ENCODE measurements at regions not wholly inside any gene's neighbourhood (a gene's known extent, or its start where the extent isn't known, plus 50 kb on each side); places are given as distances from the start of the nearest gene placed in this dataset.

DNA sequence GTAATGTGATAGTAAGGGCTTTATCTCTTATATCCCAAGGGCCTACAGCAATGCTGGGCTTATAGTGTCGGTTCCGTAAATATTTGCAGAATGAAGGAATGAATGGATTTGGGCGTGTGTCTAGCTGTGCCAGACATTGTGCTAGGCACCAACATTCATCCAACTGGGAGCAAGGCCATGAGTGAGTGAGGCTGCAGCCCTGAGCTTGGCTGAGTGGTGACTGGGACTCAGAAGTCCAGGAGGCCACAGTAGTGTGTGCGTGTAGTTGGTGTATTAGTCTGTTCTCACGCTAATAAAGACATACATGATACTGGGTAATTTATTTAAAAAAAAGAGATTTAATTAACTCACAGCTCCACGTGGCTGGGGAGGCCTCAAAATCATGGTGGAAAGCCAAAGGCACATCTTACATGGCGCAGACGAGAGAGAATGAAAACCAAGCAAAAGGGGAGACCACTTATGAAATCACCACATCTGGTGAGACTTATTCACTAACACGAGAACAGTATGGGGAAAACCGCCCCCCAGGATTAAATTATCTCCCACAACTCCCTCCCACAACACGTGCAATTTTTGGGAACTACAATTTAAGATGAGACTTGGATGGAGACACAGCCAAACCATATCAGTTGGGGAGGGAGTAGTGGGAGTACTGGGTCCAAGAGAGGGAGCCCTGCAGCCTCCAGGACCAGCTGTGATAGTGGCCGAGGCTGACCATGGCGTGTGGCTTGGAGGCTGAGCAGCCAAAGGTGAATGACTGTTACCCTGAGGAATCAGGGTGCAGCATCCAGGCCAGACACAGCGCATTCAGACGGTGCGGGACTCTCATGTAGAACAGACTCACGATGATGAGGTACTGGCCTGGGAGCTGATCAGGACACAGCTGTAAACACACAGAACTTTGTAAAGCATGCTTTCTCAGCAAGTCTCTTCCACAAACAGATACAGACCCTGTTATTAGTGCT is 104.6 kb downstream of the TEX26 start:
- H3K4me1 Mint-ChIP-seq (ENCODE audit: low read depth, unreplicated experiment), result peaks cover 16% of the 10 kb centered on the region
- H3K4me2 ChIP-seq (ENCODE audit: low read length), result no peak overlapping the region
- H3K27ac ChIP-seq (ENCODE audit: low read depth, low read length), result no peak overlapping the region
- FAIRE-seq, result no peak
- TF ChIP-seq, protein P1, sequence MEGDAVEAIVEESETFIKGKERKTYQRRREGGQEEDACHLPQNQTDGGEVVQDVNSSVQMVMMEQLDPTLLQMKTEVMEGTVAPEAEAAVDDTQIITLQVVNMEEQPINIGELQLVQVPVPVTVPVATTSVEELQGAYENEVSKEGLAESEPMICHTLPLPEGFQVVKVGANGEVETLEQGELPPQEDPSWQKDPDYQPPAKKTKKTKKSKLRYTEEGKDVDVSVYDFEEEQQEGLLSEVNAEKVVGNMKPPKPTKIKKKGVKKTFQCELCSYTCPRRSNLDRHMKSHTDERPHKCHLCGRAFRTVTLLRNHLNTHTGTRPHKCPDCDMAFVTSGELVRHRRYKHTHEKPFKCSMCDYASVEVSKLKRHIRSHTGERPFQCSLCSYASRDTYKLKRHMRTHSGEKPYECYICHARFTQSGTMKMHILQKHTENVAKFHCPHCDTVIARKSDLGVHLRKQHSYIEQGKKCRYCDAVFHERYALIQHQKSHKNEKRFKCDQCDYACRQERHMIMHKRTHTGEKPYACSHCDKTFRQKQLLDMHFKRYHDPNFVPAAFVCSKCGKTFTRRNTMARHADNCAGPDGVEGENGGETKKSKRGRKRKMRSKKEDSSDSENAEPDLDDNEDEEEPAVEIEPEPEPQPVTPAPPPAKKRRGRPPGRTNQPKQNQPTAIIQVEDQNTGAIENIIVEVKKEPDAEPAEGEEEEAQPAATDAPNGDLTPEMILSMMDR (IDR thresholded peaks at IDR 0.05; ENCODE audit: insufficient read depth, low read depth, low read length), result no peak
- TF ChIP-seq EZH2 (IDR thresholded peaks at IDR 0.05; ENCODE audit: insufficient read depth, low read length), result no peak
- no peaks in the 10 kb centered on the region for H3K36me3 Mint-ChIP-seq (ENCODE audit: low read depth, unreplicated experiment)
- H4K20me1 ChIP-seq (ENCODE audit: insufficient read depth, low read length), result no peaks in the 10 kb centered on the region
- H3K27ac Mint-ChIP-seq (ENCODE audit: unreplicated experiment), result no peak overlapping the region
- peaks cover 9% of the 10 kb centered on the region for H3K4me1 ChIP-seq (ENCODE audit: insufficient read depth, low read length)
- H2AFZ ChIP-seq (ENCODE audit: low read depth, low read length), result no peak overlapping the region
- no peak overlapping the region for H3K4me3 ChIP-seq (ENCODE audit: insufficient read depth, low read depth, low read length)
- H3K9ac ChIP-seq (ENCODE audit: low read length), result no peak overlapping the region
- H3K9me3 ChIP-seq (ENCODE audit: insufficient read depth, low read depth, low read length), result no peaks in the 10 kb centered on the region
- no peak for DNase-seq (ENCODE audit: low read depth)
- peaks cover 13% of the 10 kb centered on the region for H3K9me3 Mint-ChIP-seq (ENCODE audit: unreplicated experiment)
- no peaks in the 10 kb centered on the region for H3K36me3 ChIP-seq (ENCODE audit: insufficient read depth, low read length)
- peaks cover 9% of the 10 kb centered on the region for H3K27me3 ChIP-seq (ENCODE audit: insufficient read depth, low read length)
- H3K27me3 Mint-ChIP-seq (ENCODE audit: low read depth, unreplicated experiment), result peaks cover 50% of the 10 kb centered on the region
- H3K4me3 Mint-ChIP-seq (ENCODE audit: unreplicated experiment), result no peak overlapping the region
- no peaks in the 10 kb centered on the region for H3K79me2 ChIP-seq (ENCODE audit: insufficient read depth, low read length)

DNA sequence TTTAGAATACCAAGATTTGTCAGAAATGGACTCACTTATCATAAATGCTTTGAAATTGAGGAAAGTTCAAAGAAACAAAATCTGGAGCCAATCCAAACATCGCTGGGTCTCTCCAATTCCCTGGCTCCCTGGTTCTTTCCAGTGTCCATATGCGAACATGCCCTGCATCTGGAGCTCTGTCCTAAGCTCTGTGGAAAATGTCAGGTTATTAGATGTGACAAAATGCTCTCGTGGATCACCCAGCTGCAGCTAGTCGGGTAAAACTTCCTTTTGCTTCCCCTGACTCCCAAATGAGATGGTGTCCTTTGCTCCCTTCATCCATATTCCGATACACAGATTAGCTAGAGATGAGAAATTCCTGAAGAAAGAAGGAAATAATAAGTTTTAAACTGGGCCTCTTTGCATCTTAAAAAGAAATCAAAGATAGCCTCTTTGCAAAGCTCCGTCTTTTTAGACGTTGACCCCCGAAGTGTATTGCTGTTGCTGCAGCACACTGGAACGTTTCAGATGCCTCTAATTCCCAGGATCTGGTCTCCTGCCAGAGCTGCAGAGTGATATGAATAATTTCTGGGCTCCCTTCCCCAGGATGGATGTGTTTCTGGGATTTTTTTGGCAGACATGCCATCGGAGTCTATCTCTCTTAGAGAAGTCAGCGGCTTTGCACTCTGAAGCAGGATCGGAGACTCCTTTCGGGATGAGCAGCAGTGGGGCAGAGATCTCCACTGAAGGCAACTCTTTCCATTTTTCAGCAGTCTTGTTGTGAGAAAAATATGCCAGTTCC is 102.9 kb downstream of the TEX26 start:
- FAIRE-seq, result no peak
- no peak for TF ChIP-seq EZH2 (IDR thresholded peaks at IDR 0.05; ENCODE audit: insufficient read depth, low read length)
- TF ChIP-seq, protein P1 (IDR thresholded peaks at IDR 0.05; ENCODE audit: insufficient read depth, low read depth, low read length), result no peak
- DNase-seq (ENCODE audit: low read depth), result peak; percentile 56

More for the DNA sequence above, 102.9 kb downstream of the TEX26 start:
- Histone ChIP-seq H3K4me2 (ENCODE audit: low read length) (no peak overlapping the region), H3K4me3 (ENCODE audit: insufficient read depth, low read depth, low read length) (no peak overlapping the region), H3K27ac (ENCODE audit: low read depth, low read length) (no peak overlapping the region), H3K9ac (ENCODE audit: low read length) (no peak overlapping the region), H3K9me3 (ENCODE audit: insufficient read depth, low read depth, low read length) (no peaks in the 10 kb centered on the region), H3K27me3 (ENCODE audit: insufficient read depth, low read length) (peaks cover 11% of the 10 kb centered on the region), H4K20me1 (ENCODE audit: insufficient read depth, low read length) (no peaks in the 10 kb centered on the region), H2AFZ (ENCODE audit: low read depth, low read length) (no peak overlapping the region), H3K4me1 (ENCODE audit: insufficient read depth, low read length) (peaks cover 9% of the 10 kb centered on the region), H3K79me2 (ENCODE audit: insufficient read depth, low read length) (no peaks in the 10 kb centered on the region), H3K36me3 (ENCODE audit: insufficient read depth, low read length) (no peaks in the 10 kb centered on the region)
- H3K36me3 Mint-ChIP-seq (ENCODE audit: low read depth, unreplicated experiment), result no peaks in the 10 kb centered on the region
- peaks cover 59% of the 10 kb centered on the region for H3K27me3 Mint-ChIP-seq (ENCODE audit: low read depth, unreplicated experiment)
- no peak overlapping the region for H3K27ac Mint-ChIP-seq (ENCODE audit: unreplicated experiment)
- H3K9me3 Mint-ChIP-seq (ENCODE audit: unreplicated experiment), result peaks cover 15% of the 10 kb centered on the region
- H3K4me1 Mint-ChIP-seq (ENCODE audit: low read depth, unreplicated experiment), result peaks cover 16% of the 10 kb centered on the region
- H3K4me3 Mint-ChIP-seq (ENCODE audit: unreplicated experiment), result no peak overlapping the region

Data from astrocyte (in vitro differentiated cells and primary cell).